ENCODE measurements at regions not wholly inside any gene's neighbourhood (a gene's known extent, or its start where the extent isn't known, plus 50 kb on each side); places are given as distances from the start of the nearest gene placed in this dataset.

DNA sequence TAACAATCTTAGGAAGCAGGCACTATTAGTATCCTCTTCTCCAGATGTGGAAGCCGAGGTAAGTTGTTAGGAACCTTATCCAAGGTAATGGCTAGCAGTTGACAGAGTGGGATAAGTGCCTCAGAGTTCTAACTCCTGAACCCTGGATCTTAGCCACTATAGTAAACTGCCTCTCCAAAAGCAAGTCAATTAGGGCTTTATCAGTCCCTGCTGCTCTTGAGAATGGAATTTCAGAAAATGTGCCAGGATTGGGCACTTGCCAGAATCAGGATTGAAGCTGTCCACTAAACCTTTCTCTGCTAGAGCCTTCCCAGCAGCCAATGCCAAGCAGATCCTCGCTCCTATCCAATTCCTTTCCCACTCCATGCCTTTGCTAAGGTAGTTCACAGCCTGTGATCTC, 777.5 kb upstream of the POM121L12 start:
- TF ChIP-seq ELK1 (IDR thresholded peaks at IDR 0.05; ENCODE audit: borderline replicate concordance, low read depth, low read length) (no peak), RAD21 (IDR thresholded peaks at IDR 0.05; ENCODE audit: low read length) (no peak), MAZ (IDR thresholded peaks at IDR 0.05; ENCODE audit: borderline replicate concordance, low read depth, low read length) (no peak), RCOR1 (IDR thresholded peaks at IDR 0.05; ENCODE audit: insufficient replicate concordance, low read length) (no peak), NFE2L2 (IDR thresholded peaks at IDR 0.05; ENCODE audit: low read depth, low read length) (no peak), MXI1 (IDR thresholded peaks at IDR 0.05; ENCODE audit: borderline replicate concordance, low read depth, low read length) (no peak), CTCF (conservative IDR thresholded peaks at IDR 0.05; ENCODE audit: low read depth, low read length) (no peak), RFX5 (IDR thresholded peaks at IDR 0.05; ENCODE audit: low read depth, low read length) (no peak), BHLHE40 (IDR thresholded peaks at IDR 0.05; ENCODE audit: low read depth, low read length) (no peak), CHD1 (IDR thresholded peaks at IDR 0.05; ENCODE audit: low read depth, low read length) (no peak), SMC3 (IDR thresholded peaks at IDR 0.05; ENCODE audit: low read depth, low read length) (no peak), CEBPB (IDR thresholded peaks at IDR 0.05; ENCODE audit: low read depth, low read length) (no peak), MAFK (IDR thresholded peaks at IDR 0.05; ENCODE audit: low read depth, low read length) (no peak), POLR2A (IDR thresholded peaks at IDR 0.05; ENCODE audit: low read depth, low read length) (no peak), FOS (IDR thresholded peaks at IDR 0.05; ENCODE audit: low read depth, low read length) (no peak), USF2 (IDR thresholded peaks at IDR 0.05; ENCODE audit: low read depth, low read length) (no peak)
- BruUV-seq (replicated peaks) = no TSS peak
- no peak overlapping the region for H3K18ac ChIP-seq (ENCODE audit: low read depth, low read length)

More for the DNA sequence above, 777.5 kb upstream of the POM121L12 start:
- DNase-seq (no peak), ATAC-seq (ENCODE audit: low read depth) (no peak)
- no peak overlapping the region for H2BK20ac ChIP-seq (ENCODE audit: low read depth, low read length)
- H2AFZ ChIP-seq (replicated peaks; ENCODE audit: low read length, poor library complexity) = no peak overlapping the region
- H3K9me1 ChIP-seq (ENCODE audit: insufficient read depth, low read length) = no peaks in the 10 kb centered on the region
- H3K23ac ChIP-seq (ENCODE audit: low read depth, low read length) = no peak overlapping the region
- intact Hi-C loops (cut with micrococcal nuclease) (no loop called here), in situ Hi-C loops (cut with MboI; ENCODE audit: low sequenced_read_pairs) (no loop called here), dilution Hi-C loops (cut with HindIII; ENCODE audit: low sequenced_read_pairs, unreplicated experiment) (no loop called here)
- H2BK15ac ChIP-seq (ENCODE audit: low read depth, low read length) = no peak overlapping the region
- whole genome bisulfite sequencing, 2 experiments (ENCODE audit: extremely low coverage in 2 of 2, insufficient read length in 1 of 2) = 11% methylated on average over 1 of the region's 2 CpGs; no CpG with 5 or more reads in 1 of the 2 experiments
- no peak overlapping the region for H4K8ac ChIP-seq (ENCODE audit: low read depth in 2 of 2, low read length in 2 of 2)
- H3K9ac ChIP-seq (ENCODE audit: low read depth, low read length) = no peak overlapping the region
- H3K56ac ChIP-seq (ENCODE audit: extremely low read depth, insufficient read depth, low read length) = no peak overlapping the region
- H3K4ac ChIP-seq (ENCODE audit: low read depth, low read length) = no peak overlapping the region
- H3K79me1 ChIP-seq (ENCODE audit: low read depth in 1 of 2, low read length in 2 of 2) = no peaks in the 10 kb centered on the region
- H4K5ac ChIP-seq (ENCODE audit: low read depth, low read length) = no peak overlapping the region
- no peak overlapping the region for H3K14ac ChIP-seq (replicated peaks; ENCODE audit: low read depth, low read length)
- no peak overlapping the region for H3K4me2 ChIP-seq (ENCODE audit: low read depth, low read length)
- no peaks in the 10 kb centered on the region for H3K36me3 ChIP-seq (ENCODE audit: control insufficient read depth, insufficient read depth, low read length)
- H2BK120ac ChIP-seq (ENCODE audit: low read depth, low read length) = no peak overlapping the region
- H2AK5ac ChIP-seq (ENCODE audit: low read depth, low read length) = no peak overlapping the region
- H3K27ac ChIP-seq (ENCODE audit: insufficient read depth, low read length) = no peak overlapping the region
- H4K20me1 ChIP-seq (ENCODE audit: insufficient read depth, low read length) = no peaks in the 10 kb centered on the region
- no peaks in the 10 kb centered on the region for H3K4me1 ChIP-seq (ENCODE audit: control insufficient read depth, insufficient read depth, low read length)
- no peaks in the 10 kb centered on the region for H3K27me3 ChIP-seq (ENCODE audit: control insufficient read depth, insufficient read depth, low read length)
- ChIA-PET CTCF (no interaction called here), POLR2A (ENCODE audit: unreplicated experiment) (no interaction called here)
- H3K9me3 ChIP-seq (ENCODE audit: control insufficient read depth, insufficient read depth, low read length) = peaks cover 10% of the 10 kb centered on the region; the same call in 1 of the 2 replicates
- H2BK5ac ChIP-seq (ENCODE audit: low read depth, low read length, poor library complexity, severe bottlenecking) = no peak overlapping the region
- H4K91ac ChIP-seq (ENCODE audit: insufficient read depth, low read depth, low read length) = no peak overlapping the region
- no peak overlapping the region for H2AK9ac ChIP-seq (replicated peaks; ENCODE audit: low read depth, low read length, poor library complexity)
- no peak overlapping the region for H3K4me3 ChIP-seq (ENCODE audit: insufficient read depth, low read depth, low read length)
